GM11168 (cell line): ENCODE measurements at regions not wholly inside any gene's neighbourhood (a gene's known extent, or its start where the extent isn't known, plus 50 kb on each side); places are given as distances from the start of the nearest gene placed in this dataset.

ENCODE experiments used
- in situ Hi-C: fragments of 300-500 bp; cut with MboI; formaldehyde crosslinking; loops from one replicate; pipeline ENCODE4 v1.12.0; 2022; ENCODE audit warnings: low sequenced_read_pairs; ENCODE audit not compliant: unreplicated experiment

- in situ Hi-C loops, result loop anchor here (25.0 kb wide), 1 partner anchor 236 kb away; no protein-coding TSS in a partner anchor
These were observed 333.3 kb downstream of the HACE1 start for GRCh38 chr6:104526376-104526775.

DNA sequence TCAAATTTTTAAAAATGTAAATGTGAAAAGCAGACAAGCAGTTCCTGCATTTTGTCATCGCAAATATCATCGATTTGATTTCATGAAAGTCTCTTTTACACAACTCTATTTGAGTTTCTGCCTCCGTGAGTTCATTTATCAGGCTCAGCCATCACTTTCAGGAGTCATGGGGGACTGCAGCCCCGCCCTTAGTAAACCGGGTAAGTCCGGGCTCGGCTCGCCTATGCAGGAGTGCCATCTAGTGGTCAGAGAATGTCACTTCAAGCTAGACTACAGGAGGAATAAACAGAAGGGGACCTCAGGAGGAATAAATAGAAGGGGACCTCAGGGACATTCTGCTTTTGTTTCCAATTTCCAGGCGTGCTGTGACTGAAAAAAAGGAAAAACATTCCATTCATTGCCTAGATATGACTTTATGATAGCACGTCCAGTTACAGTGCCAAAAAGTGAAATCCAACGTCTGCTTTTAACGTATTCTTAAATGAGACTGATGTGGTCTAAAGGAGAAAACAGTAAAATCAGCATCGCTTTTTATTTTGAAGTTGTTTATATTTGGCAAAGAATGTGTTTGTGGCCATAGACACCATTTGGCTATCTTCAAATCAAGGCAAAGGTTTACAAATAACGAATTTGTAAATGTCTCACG is 333.9 kb downstream of the HACE1 start:
- in situ Hi-C loops, result loop anchor here (25.0 kb wide), 1 partner anchor 237 kb away; no protein-coding TSS in a partner anchor

- in situ Hi-C loops, result no loop called here
These were observed 337.2 kb downstream of the HACE1 start for GRCh38 chr6:104522533-104522932.

GRCh38 chr6:104521176-104521575 is 338.5 kb downstream of the HACE1 start:
- in situ Hi-C loops, result no loop called here

GRCh38 chr6:104519566-104519965 is 340.2 kb downstream of the HACE1 start:
- in situ Hi-C loops, result no loop called here

GRCh38 chr6:104509355-104509754 is 350.4 kb downstream of the HACE1 start:
- in situ Hi-C loops, result no loop called here

GRCh38 chr6:104506429-104506828 is 353.3 kb downstream of the HACE1 start:
- in situ Hi-C loops, result no loop called here

GRCh38 chr6:104505838-104506237 is 353.9 kb downstream of the HACE1 start:
- in situ Hi-C loops, result no loop called here

DNA sequence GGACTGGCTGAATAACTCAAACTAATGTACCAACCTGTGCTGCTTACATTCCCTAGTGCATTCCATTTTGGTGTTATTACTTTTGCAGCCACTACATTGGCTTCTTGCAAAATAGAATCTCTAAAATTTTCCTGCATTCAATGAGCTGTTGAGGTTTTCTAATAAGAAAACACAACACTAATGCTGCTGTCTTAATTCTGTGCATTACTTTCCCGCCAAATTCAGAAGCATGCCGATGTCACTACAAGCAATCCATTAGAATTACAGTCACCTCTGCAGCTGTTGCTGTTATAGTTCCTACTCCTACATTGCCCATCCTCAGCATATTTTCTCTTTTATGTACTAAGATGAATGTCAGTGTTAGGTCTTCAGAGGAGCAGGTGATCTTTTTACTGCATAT is 359.5 kb downstream of the HACE1 start:
- in situ Hi-C loops, result no loop called here

- in situ Hi-C loops, result no loop called here
These were observed 373.7 kb downstream of the HACE1 start for GRCh38 chr6:104486035-104486434.

GRCh38 chr6:104484626-104485025 is 375.1 kb downstream of the HACE1 start:
- in situ Hi-C loops, result no loop called here

GRCh38 chr6:104484191-104484590 is 375.5 kb downstream of the HACE1 start:
- in situ Hi-C loops, result no loop called here

- in situ Hi-C loops, result no loop called here
These were observed 376.4 kb downstream of the HACE1 start for GRCh38 chr6:104483225-104483834.

DNA sequence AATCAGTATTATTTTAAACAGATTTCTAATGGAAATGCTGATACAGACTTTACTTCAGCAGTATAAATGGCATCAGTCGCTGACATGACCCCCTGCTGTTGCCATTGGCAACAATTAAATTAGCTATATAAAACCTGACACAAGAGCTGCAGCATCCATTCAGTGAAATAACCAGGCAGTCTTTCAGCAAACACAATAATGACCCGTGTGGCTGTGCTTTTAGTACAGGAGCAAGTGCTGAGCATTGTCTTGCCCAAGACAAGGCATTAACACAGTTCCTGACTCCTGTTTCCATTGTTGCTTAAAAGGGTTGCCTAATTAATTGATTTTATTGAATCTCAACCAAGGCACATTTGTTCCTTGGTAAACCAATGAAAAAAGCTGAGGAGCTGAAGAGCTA is 382.1 kb downstream of the HACE1 start:
- in situ Hi-C loops, result no loop called here

DNA sequence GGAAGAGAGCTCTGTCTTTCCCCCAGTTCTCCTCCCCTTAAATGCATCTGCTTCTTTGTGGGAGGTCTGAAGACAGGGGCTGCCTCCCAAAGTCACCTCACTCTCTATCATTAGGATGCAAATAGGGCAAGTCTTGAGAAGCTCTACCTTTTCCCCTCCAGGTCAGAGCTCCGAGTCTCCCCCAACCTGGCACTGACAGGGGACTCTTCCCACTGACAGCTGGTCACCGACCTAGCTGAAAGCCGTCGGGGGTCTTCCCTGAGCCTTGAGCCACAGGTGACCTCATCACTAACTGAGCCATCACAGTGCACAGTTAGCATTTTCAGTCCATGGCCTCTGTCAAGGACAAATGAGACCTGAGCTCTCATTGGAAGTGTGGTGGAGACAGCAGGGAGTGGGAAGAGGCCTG is 386.7 kb downstream of the HACE1 start:
- in situ Hi-C loops, result no loop called here

GRCh38 chr6:104472021-104472901 is 387.5 kb downstream of the HACE1 start:
- in situ Hi-C loops, result no loop called here

GRCh38 chr6:104466306-104466705 is 393.4 kb downstream of the HACE1 start:
- in situ Hi-C loops, result no loop called here

GRCh38 chr6:104462811-104463599 is 396.7 kb downstream of the HACE1 start:
- in situ Hi-C loops, result no loop called here

DNA sequence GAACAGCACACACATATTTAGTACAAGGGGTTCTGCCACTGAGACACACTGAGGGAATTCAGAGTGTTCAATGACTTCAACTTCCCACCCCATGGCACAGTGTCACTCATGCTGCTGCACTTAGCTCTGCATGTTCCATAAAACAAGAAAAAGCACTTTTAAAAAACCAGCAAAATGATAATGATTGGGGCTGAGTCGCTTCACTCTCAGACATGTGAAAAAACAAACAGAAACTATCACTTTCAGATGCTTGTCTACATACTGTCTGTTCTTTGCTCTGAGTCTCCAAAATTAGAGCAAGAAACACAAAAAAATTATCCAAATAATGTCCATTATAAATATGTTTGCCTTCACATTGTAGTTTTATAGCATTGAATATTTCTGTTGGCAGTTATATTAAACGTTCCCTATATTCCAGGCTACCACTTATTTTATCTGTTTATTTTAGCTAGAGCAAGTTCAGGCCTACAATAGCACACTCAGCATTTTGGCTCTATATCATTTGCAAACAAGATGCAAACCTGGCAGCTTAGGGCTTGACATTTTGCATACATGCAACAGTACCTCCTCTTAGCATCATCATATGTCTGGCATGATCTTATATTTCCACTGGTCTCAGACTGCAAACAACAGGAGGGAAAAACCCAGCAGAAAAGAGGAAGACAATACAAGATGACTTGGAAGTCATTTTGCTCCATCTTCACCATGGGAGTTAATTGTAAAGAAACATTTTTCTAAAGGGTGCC is 398.8 kb downstream of the HACE1 start:
- in situ Hi-C loops, result no loop called here

GRCh38 chr6:104459543-104459942 is 400.2 kb downstream of the HACE1 start:
- in situ Hi-C loops, result no loop called here
